ENCODE measurements at regions not wholly inside any gene's neighbourhood (a gene's known extent, or its start where the extent isn't known, plus 50 kb on each side); places are given as distances from the start of the nearest gene placed in this dataset.

GRCh38 chr4:166363198-166363597, 490.2 kb downstream of the TLL1 start:
- no peak for DNase-seq (ENCODE audit: low spot score)

GRCh38 chr4:166366012-166366411, 493.0 kb downstream of the TLL1 start:
- no peak for DNase-seq (ENCODE audit: low spot score)

- DNase-seq (ENCODE audit: low spot score) = no peak
Measured at GRCh38 chr4:166377578-166377977, 504.5 kb downstream of the TLL1 start.

- DNase-seq (ENCODE audit: low spot score) = no peak
Measured at GRCh38 chr4:166386491-166387360, 513.7 kb downstream of the TLL1 start.

- DNase-seq (ENCODE audit: low spot score) = no peak
Measured at GRCh38 chr4:166391501-166391900, 518.5 kb downstream of the TLL1 start.

- DNase-seq (ENCODE audit: low spot score) = no peak
Measured at GRCh38 chr4:166399021-166399420, 526.0 kb downstream of the TLL1 start.

GRCh38 chr4:166400270-166400894, 527.3 kb downstream of the TLL1 start:
- DNase-seq (ENCODE audit: low spot score) = no peak

- no peak for DNase-seq (ENCODE audit: low spot score)
Measured at GRCh38 chr4:166413356-166413755, 540.3 kb downstream of the TLL1 start.

- no peak for DNase-seq (ENCODE audit: low spot score)
Measured at GRCh38 chr4:166414431-166414830, 541.4 kb downstream of the TLL1 start.

GRCh38 chr4:166415749-166416148, 542.7 kb downstream of the TLL1 start:
- no peak for DNase-seq (ENCODE audit: low spot score)

GRCh38 chr4:166421556-166422156, 548.6 kb downstream of the TLL1 start:
- DNase-seq (ENCODE audit: low spot score) = no peak

- no peak for DNase-seq (ENCODE audit: low spot score)
Measured at GRCh38 chr4:166422475-166422874, 549.4 kb downstream of the TLL1 start.

GRCh38 chr4:166426300-166426863, 553.3 kb downstream of the TLL1 start:
- DNase-seq (ENCODE audit: low spot score) = no peak

GRCh38 chr4:166432125-166432524, 559.1 kb downstream of the TLL1 start:
- DNase-seq (ENCODE audit: low spot score) = no peak

- DNase-seq (ENCODE audit: low spot score) = no peak
Measured at GRCh38 chr4:166432842-166433241, 559.8 kb downstream of the TLL1 start.

- no peak for DNase-seq (ENCODE audit: low spot score)
Measured at GRCh38 chr4:166435449-166435848, 562.4 kb downstream of the TLL1 start.

- no peak for DNase-seq (ENCODE audit: low spot score)
Measured at GRCh38 chr4:166458756-166459155, 585.7 kb downstream of the TLL1 start.

- DNase-seq (ENCODE audit: low spot score) = no peak
Measured at GRCh38 chr4:166459621-166460020, 586.6 kb downstream of the TLL1 start.

GRCh38 chr4:166460769-166461550, 587.9 kb downstream of the TLL1 start:
- DNase-seq (ENCODE audit: low spot score) = no peak

GRCh38 chr4:166481055-166481454, 608.0 kb downstream of the TLL1 start:
- no peak for DNase-seq (ENCODE audit: low spot score)

- no peak for DNase-seq (ENCODE audit: low spot score)
Measured at GRCh38 chr4:166481739-166482138, 608.7 kb downstream of the TLL1 start.

- no peak for DNase-seq (ENCODE audit: low spot score)
Measured at GRCh38 chr4:166482758-166483157, 609.7 kb downstream of the TLL1 start.

Data from hematopoietic multipotent progenitor cell treated with erythropoietin and hydrocortisone succinate and interleukin-3 and kit ligand, for 15 days (in vitro differentiated cells).